Neural progenitor cell (in vitro differentiated cells): ENCODE measurements at regions not wholly inside any gene's neighbourhood (a gene's known extent, or its start where the extent isn't known, plus 50 kb on each side); places are given as distances from the start of the nearest gene placed in this dataset.

Experiments used
- DNase-seq: peaks from one replicate; pipeline ENCODE4 v3.0.0-alpha.2; 2016; ENCODE audit warnings: low spot score
- H2AFZ ChIP-seq: fragments of 200-600 bp; sonication (generic); replicated peaks from 2 replicates; pipeline ENCODE4 v1.6.1; 2016; ENCODE audit warnings: antibody characterized with exemption
- H3F3A ChIP-seq: fragments of 200-600 bp; sonication (generic); 2 replicates; pipeline ENCODE4 v1.6.1; 2016; ENCODE audit warnings: antibody characterized with exemption, low read depth
- H3K27ac ChIP-seq: fragments of 200-600 bp; sonication (generic); 2 replicates; pipeline ENCODE4 v1.5.1; 2016; ENCODE audit warnings: mild to moderate bottlenecking
- H3K27me3 ChIP-seq: fragments of 200-600 bp; sonication (generic); 2 replicates; pipeline ENCODE4 v1.6.1; 2016; ENCODE audit warnings: mild to moderate bottlenecking, moderate library complexity
- H3K36me3 ChIP-seq: fragments of 200-600 bp; sonication (generic); 2 replicates; pipeline ENCODE4 v1.5.1; 2016
- H3K4me1 ChIP-seq: fragments of 200-600 bp; sonication (generic); 2 replicates; pipeline ENCODE4 v1.6.1; 2016; ENCODE audit warnings: mixed run types
- H3K4me2 ChIP-seq: fragments of 200-600 bp; sonication (generic); 2 replicates; pipeline ENCODE4 v1.6.1; 2016
- H3K4me3 ChIP-seq: fragments of 200-600 bp; sonication (generic); 2 replicates; pipeline ENCODE4 v1.5.1; 2016
- H3K79me2 ChIP-seq: fragments of 200-600 bp; sonication (generic); 2 replicates; pipeline ENCODE4 v1.6.1; 2016; ENCODE audit warnings: low read depth
- H3K9ac ChIP-seq: fragments of 200-600 bp; sonication (generic); 2 replicates; pipeline ENCODE4 v1.6.1; 2016
- H3K9me3 ChIP-seq: fragments of 200-600 bp; sonication (generic); 2 replicates; pipeline ENCODE4 v1.5.1; 2016; ENCODE audit warnings: low read depth
- H4K20me1 ChIP-seq: fragments of 200-600 bp; sonication (generic); 2 replicates; pipeline ENCODE4 v1.6.1; 2016; ENCODE audit warnings: low read depth
- H3K27ac Mint-ChIP-seq: 3 replicates; pipeline ENCODE4 v1.8.0; 2021; ENCODE audit warnings: mixed read lengths
- H3K27me3 Mint-ChIP-seq: 2 replicates; pipeline ENCODE4 v1.8.0; 2022; ENCODE audit warnings: low read depth, mild to moderate bottlenecking, inconsistent platforms, moderate library complexity, mixed read lengths; ENCODE audit not compliant: insufficient read depth
- H3K36me3 Mint-ChIP-seq: 3 replicates; pipeline ENCODE4 v1.8.0; 2021; ENCODE audit warnings: mixed read lengths
- H3K4me1 Mint-ChIP-seq: 3 replicates; pipeline ENCODE4 v1.8.0; 2021; ENCODE audit warnings: mixed read lengths
- H3K4me3 Mint-ChIP-seq: 3 replicates; pipeline ENCODE4 v1.8.0; 2021; ENCODE audit warnings: mild to moderate bottlenecking, moderate library complexity, mixed read lengths
- H3K9me3 Mint-ChIP-seq: 3 replicates; pipeline ENCODE4 v1.8.0; 2020; ENCODE audit warnings: mixed read lengths
- EZH2 ChIP-seq: fragments of 200-600 bp; sonication (generic); IDR thresholded peaks from 2 replicates; pipeline ENCODE4 v1.6.1; 2017; ENCODE audit warnings: antibody characterized with exemption, mild to moderate bottlenecking, moderate library complexity
- EZH2phosphoT487 ChIP-seq: fragments of 200-600 bp; sonication (generic); IDR thresholded peaks from 2 replicates; pipeline ENCODE4 v1.6.1; 2017; ENCODE audit warnings: antibody characterized with exemption
- TF ChIP-seq, protein P1 (sequence below): fragments of 200-600 bp; sonication (generic); IDR thresholded peaks from 2 replicates; pipeline ENCODE4 v1.5.1; 2017; ENCODE audit warnings: antibody characterized with exemption, mild to moderate bottlenecking

- Histone ChIP-seq H3K27ac (no peak overlapping the region), H3K9ac (no peak overlapping the region), H3K27me3 (no peaks in the 10 kb centered on the region), H3K4me2 (no peak overlapping the region), H3K4me3 (no peak overlapping the region), H4K20me1 (no peaks in the 10 kb centered on the region), H2AFZ (no peak overlapping the region), H3K9me3 (no peaks in the 10 kb centered on the region), H3F3A (no peaks in the 10 kb centered on the region), H3K79me2 (no peaks in the 10 kb centered on the region), H3K36me3 (no peaks in the 10 kb centered on the region), H3K4me1 (peaks cover 15% of the 10 kb centered on the region)
- Mint-ChIP-seq H3K4me1 (peaks cover 16% of the 10 kb centered on the region), H3K27ac (no peak overlapping the region), H3K9me3 (no peaks in the 10 kb centered on the region), H3K27me3 (no peaks in the 10 kb centered on the region), H3K4me3 (no peak overlapping the region), H3K36me3 (no peaks in the 10 kb centered on the region)
- TF ChIP-seq, protein P1, sequence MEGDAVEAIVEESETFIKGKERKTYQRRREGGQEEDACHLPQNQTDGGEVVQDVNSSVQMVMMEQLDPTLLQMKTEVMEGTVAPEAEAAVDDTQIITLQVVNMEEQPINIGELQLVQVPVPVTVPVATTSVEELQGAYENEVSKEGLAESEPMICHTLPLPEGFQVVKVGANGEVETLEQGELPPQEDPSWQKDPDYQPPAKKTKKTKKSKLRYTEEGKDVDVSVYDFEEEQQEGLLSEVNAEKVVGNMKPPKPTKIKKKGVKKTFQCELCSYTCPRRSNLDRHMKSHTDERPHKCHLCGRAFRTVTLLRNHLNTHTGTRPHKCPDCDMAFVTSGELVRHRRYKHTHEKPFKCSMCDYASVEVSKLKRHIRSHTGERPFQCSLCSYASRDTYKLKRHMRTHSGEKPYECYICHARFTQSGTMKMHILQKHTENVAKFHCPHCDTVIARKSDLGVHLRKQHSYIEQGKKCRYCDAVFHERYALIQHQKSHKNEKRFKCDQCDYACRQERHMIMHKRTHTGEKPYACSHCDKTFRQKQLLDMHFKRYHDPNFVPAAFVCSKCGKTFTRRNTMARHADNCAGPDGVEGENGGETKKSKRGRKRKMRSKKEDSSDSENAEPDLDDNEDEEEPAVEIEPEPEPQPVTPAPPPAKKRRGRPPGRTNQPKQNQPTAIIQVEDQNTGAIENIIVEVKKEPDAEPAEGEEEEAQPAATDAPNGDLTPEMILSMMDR = no peak
- TF ChIP-seq EZH2 (no peak), EZH2phosphoT487 (no peak)
- no peak for DNase-seq
Measured at GRCh38 chr5:102036927-102037326, 259.2 kb downstream of the SLCO4C1 start.

GRCh38 chr5:102031711-102032110 is 264.4 kb downstream of the SLCO4C1 start:
- Histone ChIP-seq H3K27ac (no peak overlapping the region), H3K4me3 (no peak overlapping the region), H3K27me3 (no peaks in the 10 kb centered on the region), H3K4me1 (no peaks in the 10 kb centered on the region), H3K9ac (no peak overlapping the region), H3K36me3 (no peaks in the 10 kb centered on the region), H3K9me3 (no peaks in the 10 kb centered on the region), H3F3A (no peaks in the 10 kb centered on the region), H4K20me1 (no peaks in the 10 kb centered on the region), H3K4me2 (no peak overlapping the region), H3K79me2 (no peaks in the 10 kb centered on the region), H2AFZ (no peak overlapping the region)
- Mint-ChIP-seq H3K4me1 (peaks cover 5% of the 10 kb centered on the region), H3K27ac (no peak overlapping the region), H3K4me3 (no peak overlapping the region), H3K36me3 (no peaks in the 10 kb centered on the region), H3K27me3 (no peaks in the 10 kb centered on the region), H3K9me3 (no peaks in the 10 kb centered on the region)
- no peak for TF ChIP-seq EZH2
- no peak for TF ChIP-seq EZH2phosphoT487
- TF ChIP-seq, protein P1 = no peak
- no peak for DNase-seq

- peak overlapping the region; percentile 85 for H2AFZ ChIP-seq
- no peaks in the 10 kb centered on the region for H3K27me3 ChIP-seq
- Mint-ChIP-seq H3K27ac (no peak overlapping the region), H3K27me3 (peaks cover 2% of the 10 kb centered on the region), H3K4me1 (no peaks in the 10 kb centered on the region), H3K36me3 (no peaks in the 10 kb centered on the region), H3K4me3 (no peak overlapping the region), H3K9me3 (peaks cover 4% of the 10 kb centered on the region)
- no peaks in the 10 kb centered on the region for H3K36me3 ChIP-seq
- H3K79me2 ChIP-seq = no peaks in the 10 kb centered on the region
- no peaks in the 10 kb centered on the region for H3K4me1 ChIP-seq
- H3K4me2 ChIP-seq = no peak overlapping the region
- no peaks in the 10 kb centered on the region for H3K9me3 ChIP-seq
- H3K27ac ChIP-seq = no peak overlapping the region
- H3K9ac ChIP-seq = no peak overlapping the region
- TF ChIP-seq, protein P1 = no peak
- no peak for TF ChIP-seq EZH2
- no peak for TF ChIP-seq EZH2phosphoT487
- H3K4me3 ChIP-seq = no peak overlapping the region
- peak; percentile 20 for DNase-seq
- no peaks in the 10 kb centered on the region for H3F3A ChIP-seq
- no peaks in the 10 kb centered on the region for H4K20me1 ChIP-seq
Measured at GRCh38 chr5:102018690-102019089, 277.4 kb downstream of the SLCO4C1 start.

GRCh38 chr5:102018279-102018678 is 277.8 kb downstream of the SLCO4C1 start:
- no peak overlapping the region for H3K4me2 ChIP-seq
- no peaks in the 10 kb centered on the region for H3K27me3 ChIP-seq
- H3K9me3 ChIP-seq = no peaks in the 10 kb centered on the region
- H3K27me3 Mint-ChIP-seq = peaks cover 2% of the 10 kb centered on the region
- H3K79me2 ChIP-seq = no peaks in the 10 kb centered on the region
- TF ChIP-seq EZH2 = no peak
- TF ChIP-seq EZH2phosphoT487 = no peak
- no peak overlapping the region for H3K4me3 Mint-ChIP-seq
- H3K36me3 ChIP-seq = no peaks in the 10 kb centered on the region
- no peaks in the 10 kb centered on the region for H4K20me1 ChIP-seq
- no peak overlapping the region for H2AFZ ChIP-seq
- no peaks in the 10 kb centered on the region for H3K4me1 Mint-ChIP-seq
- DNase-seq = no peak
- H3K27ac Mint-ChIP-seq = no peak overlapping the region
- H3K27ac ChIP-seq = no peak overlapping the region
- H3K9me3 Mint-ChIP-seq = peaks cover 4% of the 10 kb centered on the region
- H3K9ac ChIP-seq = no peak overlapping the region
- H3K4me3 ChIP-seq = no peak overlapping the region
- no peaks in the 10 kb centered on the region for H3K36me3 Mint-ChIP-seq
- no peaks in the 10 kb centered on the region for H3K4me1 ChIP-seq
- H3F3A ChIP-seq = no peaks in the 10 kb centered on the region
